Osteocyte (in vitro differentiated cells): ENCODE measurements at regions not wholly inside any gene's neighbourhood (a gene's known extent, or its start where the extent isn't known, plus 50 kb on each side); places are given as distances from the start of the nearest gene placed in this dataset.

Experiments used
- DNase-seq: peaks from one replicate; pipeline ENCODE4 v3.0.0; 2021; ENCODE audit warnings: mixed read lengths; ENCODE audit not compliant: unreplicated experiment; ENCODE audit errors: extremely low spot score
- H3K27ac Mint-ChIP-seq: one replicate; pipeline ENCODE4 v1.8.0; 2021; ENCODE audit warnings: mild to moderate bottlenecking, mixed read lengths; ENCODE audit not compliant: unreplicated experiment
- H3K27me3 Mint-ChIP-seq: one replicate; pipeline ENCODE4 v1.8.0; 2021; ENCODE audit warnings: mixed read lengths; ENCODE audit not compliant: unreplicated experiment
- H3K36me3 Mint-ChIP-seq: one replicate; pipeline ENCODE4 v1.8.0; 2021; ENCODE audit warnings: mixed read lengths; ENCODE audit not compliant: unreplicated experiment
- H3K4me1 Mint-ChIP-seq: one replicate; pipeline ENCODE4 v1.8.0; 2021; ENCODE audit warnings: mixed read lengths; ENCODE audit not compliant: unreplicated experiment
- H3K4me3 Mint-ChIP-seq: one replicate; pipeline ENCODE4 v1.8.0; 2021; ENCODE audit warnings: mild to moderate bottlenecking, moderate library complexity, mixed read lengths; ENCODE audit not compliant: unreplicated experiment
- H3K9me3 Mint-ChIP-seq: one replicate; pipeline ENCODE4 v1.8.0; 2021; ENCODE audit warnings: mixed read lengths; ENCODE audit not compliant: unreplicated experiment
- CTCF ChIP-seq: fragments of 200-600 bp; sonication (generic); IDR thresholded peaks from 2 replicates; pipeline ENCODE4 v1.5.0; 2021; ENCODE audit warnings: antibody characterized with exemption, mild to moderate bottlenecking, moderate library complexity

- H3K27me3 Mint-ChIP-seq: no peaks in the 10 kb centered on the region
- H3K4me3 Mint-ChIP-seq: no peak overlapping the region
- H3K36me3 Mint-ChIP-seq: no peaks in the 10 kb centered on the region
- no peaks in the 10 kb centered on the region for H3K9me3 Mint-ChIP-seq
- no peaks in the 10 kb centered on the region for H3K4me1 Mint-ChIP-seq
- DNase-seq: no peak
- H3K27ac Mint-ChIP-seq: no peak overlapping the region
- no peak for TF ChIP-seq CTCF
Measured at GRCh38 chr12:108060903-108061302, 68.2 kb upstream of the WSCD2 start.

- Mint-ChIP-seq H3K9me3 (no peaks in the 10 kb centered on the region), H3K4me1 (no peaks in the 10 kb centered on the region), H3K27ac (no peak overlapping the region), H3K36me3 (no peaks in the 10 kb centered on the region), H3K4me3 (no peak overlapping the region), H3K27me3 (no peaks in the 10 kb centered on the region)
- DNase-seq: no peak
- TF ChIP-seq CTCF: peak; percentile 44
Measured at GRCh38 chr12:108063192-108063591, 65.9 kb upstream of the WSCD2 start.

GRCh38 chr12:108065069-108065468, 64.0 kb upstream of the WSCD2 start:
- no peaks in the 10 kb centered on the region for H3K27me3 Mint-ChIP-seq
- TF ChIP-seq CTCF: no peak
- H3K36me3 Mint-ChIP-seq: no peaks in the 10 kb centered on the region
- no peak overlapping the region for H3K27ac Mint-ChIP-seq
- H3K9me3 Mint-ChIP-seq: no peaks in the 10 kb centered on the region
- DNase-seq: no peak
- no peaks in the 10 kb centered on the region for H3K4me1 Mint-ChIP-seq
- no peak overlapping the region for H3K4me3 Mint-ChIP-seq

GRCh38 chr12:108066583-108067577, 62.2 kb upstream of the WSCD2 start:
- H3K4me1 Mint-ChIP-seq: no peaks in the 10 kb centered on the region
- no peaks in the 10 kb centered on the region for H3K27me3 Mint-ChIP-seq

More at GRCh38 chr12:108066583-108067577, 62.2 kb upstream of the WSCD2 start:
- no peak overlapping the region for H3K4me3 Mint-ChIP-seq
- no peak overlapping the region for H3K27ac Mint-ChIP-seq
- TF ChIP-seq CTCF: no peak
- no peaks in the 10 kb centered on the region for H3K36me3 Mint-ChIP-seq
- no peaks in the 10 kb centered on the region for H3K9me3 Mint-ChIP-seq
- no peak for DNase-seq
